SK-N-MC (cell line): ENCODE measurements at regions not wholly inside any gene's neighbourhood (a gene's known extent, or its start where the extent isn't known, plus 50 kb on each side); places are given as distances from the start of the nearest gene placed in this dataset.

ENCODE experiments used
- EZH2 ChIP-seq: fragments of 200-600 bp; sonication (generic); IDR thresholded peaks from one replicate; pipeline ENCODE4 v1.6.1; 2017; ENCODE audit warnings: antibody characterized with exemption
- FOXP2 ChIP-seq: optimal IDR thresholded peaks from 2 replicates; pipeline ENCODE3; 2011; ENCODE audit warnings: mild to moderate bottlenecking, moderate library complexity; ENCODE audit not compliant: insufficient read depth; ENCODE audit errors: extremely low read length, control extremely low read depth
- POLR2AphosphoS5 ChIP-seq: IDR thresholded peaks from 2 replicates; pipeline ENCODE4 v1.6.1; 2012; ENCODE audit warnings: mild to moderate bottlenecking, low read depth, low read length, borderline replicate concordance

DNA sequence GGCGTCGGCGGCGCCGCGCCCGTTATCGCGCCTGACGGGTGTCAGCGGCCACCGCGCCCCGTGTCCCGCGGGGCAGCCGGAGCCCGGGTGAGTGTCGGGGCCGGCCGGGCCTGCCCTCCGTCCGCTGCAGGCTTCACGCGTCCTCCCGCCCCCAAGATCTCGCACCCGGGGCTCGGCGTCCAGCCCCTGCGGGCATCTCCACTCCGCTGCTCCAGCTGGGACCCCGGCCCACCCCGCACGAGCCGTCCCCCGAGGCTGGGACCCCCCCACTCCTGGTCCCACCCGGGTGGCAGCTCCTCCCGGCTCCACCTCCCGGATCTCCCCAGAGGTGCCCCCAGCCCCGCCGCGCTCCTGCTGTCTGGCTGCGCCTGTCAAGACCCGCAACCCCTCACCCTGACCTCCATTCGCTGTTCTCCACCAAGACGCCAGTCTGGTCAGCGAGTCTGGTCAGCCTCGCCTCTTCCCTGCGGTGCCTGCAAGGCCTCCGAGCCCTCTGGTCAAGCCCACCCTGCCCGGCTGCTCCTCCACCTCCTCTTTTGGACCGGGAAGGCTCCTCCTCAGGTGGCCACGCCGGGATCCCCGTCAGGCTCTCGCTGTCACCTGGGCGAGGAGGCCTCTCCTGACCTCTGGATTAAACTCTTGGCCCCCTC is 66.0 kb upstream of the NKX1-1 start:
- TF ChIP-seq POLR2AphosphoS5 (no peak), EZH2 (no peak), FOXP2 (no peak)
